Fibroblast of mammary gland (primary cell): ENCODE measurements at regions not wholly inside any gene's neighbourhood (a gene's known extent, or its start where the extent isn't known, plus 50 kb on each side); places are given as distances from the start of the nearest gene placed in this dataset.

Source experiments
- DNase-seq: peaks from one replicate; pipeline ENCODE4 v3.0.0-alpha.2; 2010; ENCODE audit warnings: low read depth
- H3K4me3 ChIP-seq: 2 replicates; pipeline ENCODE4 v1.5.1; 2011; ENCODE audit warnings: low read depth, mild to moderate bottlenecking, low read length, moderate library complexity; ENCODE audit not compliant: control insufficient read depth
- TF ChIP-seq, protein P1 (sequence below): conservative IDR thresholded peaks from 2 replicates; pipeline ENCODE4 v1.5.1; 2011; ENCODE audit warnings: low read depth, low read length, inconsistent platforms; ENCODE audit not compliant: control insufficient read depth, insufficient read depth

DNA sequence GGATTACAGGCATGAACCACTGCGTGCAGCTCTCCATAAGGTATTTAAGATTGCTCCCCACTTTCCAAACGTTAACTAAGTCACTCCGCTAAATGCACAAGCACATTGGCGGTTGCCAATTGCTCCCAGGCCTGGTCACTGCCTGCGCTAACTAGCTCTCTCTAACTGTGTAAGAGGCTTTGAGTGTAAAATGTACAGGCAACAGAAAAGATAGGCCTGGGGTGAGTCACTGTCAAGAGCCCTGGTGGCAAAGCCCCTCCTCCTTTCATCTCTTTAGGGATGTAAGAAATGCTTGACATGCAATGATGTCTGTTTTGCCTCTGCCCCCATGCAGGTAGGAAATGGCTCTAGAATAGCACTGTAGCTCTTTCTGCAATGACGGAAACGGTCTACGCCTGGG, 329.7 kb upstream of the GATB start:
- peak; percentile 29 for DNase-seq
- TF ChIP-seq, protein P1, sequence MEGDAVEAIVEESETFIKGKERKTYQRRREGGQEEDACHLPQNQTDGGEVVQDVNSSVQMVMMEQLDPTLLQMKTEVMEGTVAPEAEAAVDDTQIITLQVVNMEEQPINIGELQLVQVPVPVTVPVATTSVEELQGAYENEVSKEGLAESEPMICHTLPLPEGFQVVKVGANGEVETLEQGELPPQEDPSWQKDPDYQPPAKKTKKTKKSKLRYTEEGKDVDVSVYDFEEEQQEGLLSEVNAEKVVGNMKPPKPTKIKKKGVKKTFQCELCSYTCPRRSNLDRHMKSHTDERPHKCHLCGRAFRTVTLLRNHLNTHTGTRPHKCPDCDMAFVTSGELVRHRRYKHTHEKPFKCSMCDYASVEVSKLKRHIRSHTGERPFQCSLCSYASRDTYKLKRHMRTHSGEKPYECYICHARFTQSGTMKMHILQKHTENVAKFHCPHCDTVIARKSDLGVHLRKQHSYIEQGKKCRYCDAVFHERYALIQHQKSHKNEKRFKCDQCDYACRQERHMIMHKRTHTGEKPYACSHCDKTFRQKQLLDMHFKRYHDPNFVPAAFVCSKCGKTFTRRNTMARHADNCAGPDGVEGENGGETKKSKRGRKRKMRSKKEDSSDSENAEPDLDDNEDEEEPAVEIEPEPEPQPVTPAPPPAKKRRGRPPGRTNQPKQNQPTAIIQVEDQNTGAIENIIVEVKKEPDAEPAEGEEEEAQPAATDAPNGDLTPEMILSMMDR: no peak
- no peak overlapping the region for H3K4me3 ChIP-seq

DNA sequence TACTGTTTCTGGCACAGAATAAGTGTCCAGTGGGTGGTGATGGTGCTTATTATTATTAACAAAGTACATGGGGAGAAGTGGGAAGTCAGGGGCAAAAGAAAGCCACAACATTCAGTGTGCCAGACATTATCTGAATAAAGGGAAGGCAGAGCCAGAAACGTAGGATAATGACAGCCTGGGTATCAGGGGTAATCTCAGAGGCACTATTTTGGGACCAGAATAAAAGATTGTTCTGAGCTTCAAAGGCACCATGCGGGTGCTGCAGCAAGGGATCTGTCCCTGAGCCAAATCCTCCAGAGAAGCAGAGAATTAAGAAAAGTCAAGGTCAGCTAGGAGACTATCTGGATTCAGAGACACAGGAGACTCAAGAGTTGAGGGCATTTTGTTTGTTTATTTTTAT, 328.8 kb upstream of the GATB start:
- H3K4me3 ChIP-seq: no peak overlapping the region
- no peak for DNase-seq
- TF ChIP-seq, protein P1: no peak

DNA sequence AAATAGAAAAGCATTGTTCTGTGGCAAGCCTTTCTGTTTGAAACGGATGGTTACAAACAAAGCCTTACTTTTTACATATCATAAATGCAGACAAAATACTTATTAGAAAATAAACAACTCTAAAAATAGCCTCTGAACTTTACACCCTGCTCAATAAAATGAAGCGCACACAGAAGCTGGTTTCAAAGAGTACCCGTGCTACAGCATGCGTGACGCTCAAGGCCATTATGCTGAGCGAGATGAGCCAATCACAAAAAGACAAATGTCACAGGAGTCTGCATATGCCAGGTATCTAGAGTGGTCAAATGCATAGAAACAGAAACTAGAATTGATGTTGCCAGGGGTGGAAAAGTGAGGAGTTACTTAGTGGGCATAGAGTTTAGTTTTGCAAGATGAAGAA, 326.5 kb upstream of the GATB start:
- TF ChIP-seq, protein P1: no peak
- DNase-seq: no peak
- H3K4me3 ChIP-seq: no peak overlapping the region

DNA sequence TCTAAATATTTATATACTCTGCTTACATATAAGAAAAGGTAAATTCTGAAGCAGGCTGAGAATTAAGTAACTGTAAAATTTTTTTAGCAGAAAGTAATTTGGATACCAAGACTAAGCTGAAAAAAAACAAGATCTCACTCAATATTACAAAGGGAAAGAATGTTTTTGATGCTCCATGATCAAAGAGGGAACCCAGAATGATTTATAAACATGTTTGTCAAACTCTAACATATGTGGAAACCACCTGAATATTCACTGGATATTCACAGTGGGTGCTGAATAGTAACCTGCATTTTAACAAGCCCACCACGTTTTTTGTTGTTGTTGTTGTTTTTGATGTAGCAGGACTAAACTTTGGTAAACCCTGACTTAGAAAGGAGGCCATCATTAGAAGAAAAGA, 324.9 kb upstream of the GATB start:
- TF ChIP-seq, protein P1: no peak
- no peak for DNase-seq
- H3K4me3 ChIP-seq: no peak overlapping the region

DNA sequence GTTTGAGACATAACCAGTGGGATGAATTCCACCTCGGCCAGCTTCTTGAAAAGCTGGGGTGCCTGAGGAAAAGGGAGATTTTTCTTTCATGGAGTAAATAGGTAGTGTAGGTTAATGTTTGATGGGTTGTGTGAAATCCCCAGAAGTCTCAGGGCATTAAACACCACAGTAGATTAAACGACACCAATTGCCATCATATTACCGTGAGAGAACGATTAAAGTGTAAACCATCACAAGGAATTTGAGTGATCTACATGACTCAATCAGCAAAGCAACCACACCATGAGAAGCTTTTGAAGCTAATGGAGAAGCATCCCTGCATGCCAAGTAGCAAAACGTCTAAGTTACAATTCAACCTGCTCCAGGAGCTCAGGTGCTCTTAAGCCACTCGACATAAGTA, 322.5 kb upstream of the GATB start:
- TF ChIP-seq, protein P1: no peak
- no peak for DNase-seq
- no peak overlapping the region for H3K4me3 ChIP-seq

DNA sequence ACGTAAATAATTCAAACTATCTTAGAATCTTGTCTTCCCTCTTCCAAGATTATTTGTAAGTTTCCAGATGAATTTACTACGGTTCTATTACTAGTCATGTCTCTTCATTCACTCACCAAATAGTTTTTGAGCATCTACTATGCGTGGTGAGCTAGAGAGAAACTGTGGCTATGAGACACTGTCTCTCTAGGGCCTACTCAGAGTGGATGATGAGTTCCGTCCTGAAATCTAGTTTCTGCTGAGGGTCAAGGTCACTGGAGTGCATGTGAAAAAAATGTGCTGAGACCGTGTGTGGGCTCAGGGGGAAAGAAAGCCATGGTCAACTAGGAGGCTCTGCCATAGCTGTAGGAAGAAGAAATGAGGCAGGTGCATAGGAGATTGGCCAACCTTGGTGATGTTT, 320.2 kb upstream of the GATB start:
- no peak for DNase-seq
- H3K4me3 ChIP-seq: no peak overlapping the region
- TF ChIP-seq, protein P1: no peak

DNA sequence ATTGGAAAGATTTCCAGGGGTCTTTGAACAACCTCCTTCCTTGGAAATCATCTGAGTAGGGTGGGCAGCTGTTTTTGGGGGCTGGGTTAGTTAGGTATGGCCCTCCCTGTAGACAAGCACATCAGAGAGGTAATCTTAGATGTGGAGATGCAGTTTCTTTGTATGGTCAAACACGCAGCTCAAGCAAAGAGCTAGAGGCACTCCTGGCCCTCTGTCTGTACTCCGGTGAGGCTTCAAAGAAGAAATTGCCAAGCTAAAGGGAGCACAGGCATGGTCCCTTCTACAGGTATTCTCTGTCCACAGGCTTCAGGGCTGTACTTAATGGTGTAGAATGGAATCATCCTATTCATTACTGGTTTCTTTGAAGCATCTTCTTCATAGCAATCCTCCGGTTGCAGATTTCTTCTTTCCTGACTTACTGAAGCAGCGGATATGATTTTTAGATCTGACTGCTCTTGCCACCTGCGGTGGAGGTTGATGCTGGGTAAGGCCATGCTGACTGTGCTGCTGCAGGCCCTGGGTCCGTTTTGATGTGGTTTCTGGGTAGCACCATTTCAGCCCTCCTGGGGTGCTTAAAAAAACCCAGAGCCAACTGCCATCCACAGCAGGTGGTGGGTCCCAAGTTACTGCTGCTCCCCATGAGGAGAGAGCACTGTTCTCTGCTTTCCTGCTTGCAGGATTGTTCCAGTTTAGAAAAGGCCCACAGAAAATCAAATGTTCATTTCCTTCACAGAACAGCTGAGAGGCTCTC, 318.9 kb upstream of the GATB start:
- H3K4me3 ChIP-seq: no peak overlapping the region
- DNase-seq: no peak

More for the DNA sequence above, 318.9 kb upstream of the GATB start:
- TF ChIP-seq, protein P1: no peak
